OCI-LY7 (cell line): ENCODE measurements at regions not wholly inside any gene's neighbourhood (a gene's known extent, or its start where the extent isn't known, plus 50 kb on each side); places are given as distances from the start of the nearest gene placed in this dataset.

Experiments used
- CTCF ChIP-seq: fragments of 200-600 bp; sonication (generic); conservative IDR thresholded peaks from 2 replicates; pipeline ENCODE4 v1.5.1; 2014; ENCODE audit warnings: mild to moderate bottlenecking, antibody characterized with exemption, low read length, moderate library complexity, mixed read lengths
- EZH2phosphoT487 ChIP-seq: fragments of 200-600 bp; sonication (generic); IDR thresholded peaks from 2 replicates; pipeline ENCODE4 v1.6.1; 2018; ENCODE audit warnings: low read depth, borderline replicate concordance, mild to moderate bottlenecking, mixed run types, antibody characterized with exemption, low read length, moderate library complexity, mixed read lengths

- TF ChIP-seq CTCF (no peak), EZH2phosphoT487 (no peak)
These were observed 265.1 kb upstream of the CEP162 start for GRCh38 chr6:84492241-84493165.
